Activated B cell treated with CpG ODN at 0.5 μM for 24 hours (primary cell): ENCODE measurements at regions not wholly inside any gene's neighbourhood (a gene's known extent, or its start where the extent isn't known, plus 50 kb on each side); places are given as distances from the start of the nearest gene placed in this dataset.

Experiments
- ATAC-seq: fragments of 200-7000 bp; cut with Tn5 transposase; one replicate; pipeline ENCODE4 v1.10.0; 2021; ENCODE audit warnings: low read depth, mild to moderate bottlenecking, moderate library complexity
- CTCF ChIA-PET: fragments of 350-600 bp; sonication (Branson Sonifier 250); formaldehyde crosslinking; loops from one replicate; lab custom pipeline; 2021; ENCODE audit warnings: antibody characterized with exemption; lab: Charles Lee
- POLR2A ChIA-PET: fragments of 350-600 bp; sonication (Branson Sonifier 250); formaldehyde crosslinking; loops from one replicate; lab custom pipeline; 2021; ENCODE audit warnings: antibody characterized with exemption; lab: Charles Lee
- DNase-seq: peaks from one replicate; pipeline ENCODE4 v3.0.0; 2022
- H3K27ac Mint-ChIP-seq: one replicate; pipeline ENCODE4 v1.8.0; 2020; ENCODE audit warnings: mixed read lengths
- H3K27me3 Mint-ChIP-seq: one replicate; pipeline ENCODE4 v1.8.0; 2021; ENCODE audit warnings: mixed read lengths
- H3K36me3 Mint-ChIP-seq: one replicate; pipeline ENCODE4 v1.8.0; 2021; ENCODE audit warnings: low read depth, mixed read lengths
- H3K4me1 Mint-ChIP-seq: one replicate; pipeline ENCODE4 v1.8.0; 2021; ENCODE audit warnings: mixed read lengths
- H3K4me3 Mint-ChIP-seq: one replicate; pipeline ENCODE4 v1.8.0; 2020; ENCODE audit warnings: mild to moderate bottlenecking, mixed read lengths
- H3K9me3 Mint-ChIP-seq: one replicate; pipeline ENCODE4 v1.8.0; 2020; ENCODE audit warnings: mixed read lengths
- CTCF ChIP-seq: fragments of 200-600 bp; IDR thresholded peaks from one replicate; pipeline ENCODE4 v1.8.0; 2022; ENCODE audit warnings: antibody characterized with exemption, mild to moderate bottlenecking
- intact Hi-C: fragments of 100-400 bp; cut with micrococcal nuclease; formaldehyde crosslinking; loops from one replicate; pipeline ENCODE4 v1.15.1; 2024

GRCh38 chr6:76814496-76815458, 648.5 kb downstream of the HTR1B start:
- H3K27ac Mint-ChIP-seq: no peak overlapping the region

GRCh38 chr6:76810286-76810685, 653.0 kb downstream of the HTR1B start:
- no peak for ATAC-seq
- intact Hi-C loops: no loop called here

More at GRCh38 chr6:76814496-76815458, 648.5 kb downstream of the HTR1B start:
- ChIA-PET CTCF (no interaction called here), POLR2A (no interaction called here)
- Mint-ChIP-seq H3K27me3 (no peaks in the 10 kb centered on the region), H3K36me3 (no peaks in the 10 kb centered on the region), H3K4me1 (no peaks in the 10 kb centered on the region), H3K9me3 (no peaks in the 10 kb centered on the region), H3K4me3 (no peak overlapping the region)
- no peak for TF ChIP-seq CTCF
- no peak for ATAC-seq
- intact Hi-C loops: no loop called here
- DNase-seq: no peak

GRCh38 chr6:76803038-76803580, 660.2 kb downstream of the HTR1B start:
- TF ChIP-seq CTCF: no peak
- H3K4me1 Mint-ChIP-seq: no peaks in the 10 kb centered on the region
- no peak for ATAC-seq
- H3K36me3 Mint-ChIP-seq: no peaks in the 10 kb centered on the region
- ChIA-PET POLR2A (no interaction called here), CTCF (no interaction called here)
- no peak overlapping the region for H3K4me3 Mint-ChIP-seq
- intact Hi-C loops: no loop called here
- H3K27me3 Mint-ChIP-seq: no peaks in the 10 kb centered on the region
- peaks cover 5% of the 10 kb centered on the region for H3K9me3 Mint-ChIP-seq
- no peak overlapping the region for H3K27ac Mint-ChIP-seq
- DNase-seq: no peak

More at GRCh38 chr6:76810286-76810685, 653.0 kb downstream of the HTR1B start:
- Mint-ChIP-seq H3K9me3 (no peaks in the 10 kb centered on the region), H3K4me1 (no peaks in the 10 kb centered on the region), H3K27me3 (no peaks in the 10 kb centered on the region), H3K27ac (no peak overlapping the region), H3K36me3 (no peaks in the 10 kb centered on the region), H3K4me3 (no peak overlapping the region)
- POLR2A ChIA-PET: no interaction called here
- CTCF ChIA-PET: no interaction called here
- no peak for DNase-seq
- no peak for TF ChIP-seq CTCF

- no peak for DNase-seq
- peaks cover 2% of the 10 kb centered on the region for H3K9me3 Mint-ChIP-seq
- intact Hi-C loops: no loop called here
Observed at GRCh38 chr6:76792394-76792793, 670.9 kb downstream of the HTR1B start.

More at GRCh38 chr6:76792394-76792793, 670.9 kb downstream of the HTR1B start:
- H3K27ac Mint-ChIP-seq: no peak overlapping the region
- no peak for TF ChIP-seq CTCF
- no peaks in the 10 kb centered on the region for H3K27me3 Mint-ChIP-seq
- ChIA-PET CTCF (no interaction called here), POLR2A (no interaction called here)
- no peaks in the 10 kb centered on the region for H3K36me3 Mint-ChIP-seq
- no peaks in the 10 kb centered on the region for H3K4me1 Mint-ChIP-seq
- no peak for ATAC-seq
- no peak overlapping the region for H3K4me3 Mint-ChIP-seq
